Vagina (tissue), 2 donors: ENCODE measurements at regions not wholly inside any gene's neighbourhood (a gene's known extent, or its start where the extent isn't known, plus 50 kb on each side); places are given as distances from the start of the nearest gene placed in this dataset.

ENCODE experiments used
- DNase-seq, 2 donors: peaks; one replicate each; pipeline ENCODE4 v3.0.0-alpha.2; 2017; ENCODE audit errors: extremely low spot score in 2 of 2
- H3K27ac ChIP-seq: fragments of 200-600 bp; sonication (generic); one replicate; pipeline ENCODE4 v1.5.1; 2019
- H3K27me3 ChIP-seq: fragments of 200-600 bp; sonication (generic); one replicate; pipeline ENCODE4 v1.5.1; 2019
- H3K36me3 ChIP-seq, 2 donors: fragments of 200-600 bp; sonication (generic); one replicate each; pipeline ENCODE4 v1.5.1; 2017 to 2019
- H3K4me1 ChIP-seq: fragments of 200-600 bp; sonication (generic); one replicate; pipeline ENCODE4 v1.5.1; 2019
- H3K4me3 ChIP-seq, 2 donors: fragments of 200-600 bp; sonication (generic); 1 replicate in 1 of 2; 2 replicates in 1 of 2; pipeline ENCODE4 v1.5.1; 2016 to 2019
- H3K9me3 ChIP-seq: fragments of 200-600 bp; sonication (generic); one replicate; pipeline ENCODE4 v1.5.1; 2019
- CTCF ChIP-seq, 3 experiments: fragments of 450-650 bp in 2 of 3; fragments of 200-600 bp in 1 of 3; sonication (generic) in 1 of 3; IDR thresholded peaks; one replicate each; pipeline ENCODE4 v1.5.1; 2017 to 2019; ENCODE audit warnings: antibody characterized with exemption in 3 of 3, mild to moderate bottlenecking in 2 of 3, moderate library complexity in 2 of 3
- POLR2A ChIP-seq, 2 donors: fragments of 450-650 bp; IDR thresholded peaks; one replicate each; pipeline ENCODE4 v1.6.1; 2017; ENCODE audit warnings: antibody characterized with exemption in 2 of 2, mild to moderate bottlenecking in 2 of 2, moderate library complexity in 2 of 2
- POLR2AphosphoS5 ChIP-seq, 2 donors: sonication (generic); formaldehyde crosslinking; IDR thresholded peaks; one replicate each; pipeline ENCODE4 v1.9.0; 2017; ENCODE audit warnings: antibody characterized with exemption in 2 of 2, mild to moderate bottlenecking in 2 of 2, low read depth in 1 of 2; ENCODE audit not compliant: insufficient read depth in 1 of 2
- intact Hi-C: fragments of 100-400 bp; cut with DNase I; formaldehyde crosslinking; loops from one replicate; pipeline ENCODE4 v1.15.1; 2023

GRCh38 chr11:127224276-127224675, 223.7 kb upstream of the KIRREL3 start:
- Histone ChIP-seq H3K27me3 (no peaks in the 10 kb centered on the region), H3K36me3 (no peaks in the 10 kb centered on the region), H3K27ac (no peak overlapping the region), H3K4me1 (no peaks in the 10 kb centered on the region), H3K4me3 (no peak overlapping the region), H3K9me3 (no peaks in the 10 kb centered on the region)
- TF ChIP-seq CTCF (IDR thresholded peaks at IDR 0.05) (no peak), POLR2AphosphoS5 (IDR thresholded peaks at IDR 0.05; ENCODE audit: insufficient read depth in 1 of 2, low read depth in 1 of 2) (no peak)
- intact Hi-C loops: no loop called here
- no peak for DNase-seq

- no peaks in the 10 kb centered on the region for H3K36me3 ChIP-seq
- intact Hi-C loops: no loop called here
- no peaks in the 10 kb centered on the region for H3K27me3 ChIP-seq
- no peaks in the 10 kb centered on the region for H3K9me3 ChIP-seq
- TF ChIP-seq CTCF (IDR thresholded peaks at IDR 0.05) (no peak), POLR2AphosphoS5 (IDR thresholded peaks at IDR 0.05; ENCODE audit: insufficient read depth in 1 of 2, low read depth in 1 of 2) (no peak), POLR2A (IDR thresholded peaks at IDR 0.05) (no peak)
- no peaks in the 10 kb centered on the region for H3K4me1 ChIP-seq
- H3K4me3 ChIP-seq: no peak overlapping the region
- no peak for DNase-seq
- no peak overlapping the region for H3K27ac ChIP-seq
These were observed 223.1 kb upstream of the KIRREL3 start for GRCh38 chr11:127223633-127224032.

GRCh38 chr11:127223026-127223425, 222.5 kb upstream of the KIRREL3 start:
- DNase-seq: no peak
- Histone ChIP-seq H3K27me3 (no peaks in the 10 kb centered on the region), H3K4me1 (no peaks in the 10 kb centered on the region), H3K9me3 (no peaks in the 10 kb centered on the region), H3K4me3 (no peak overlapping the region), H3K36me3 (no peaks in the 10 kb centered on the region), H3K27ac (no peak overlapping the region)
- TF ChIP-seq POLR2A (IDR thresholded peaks at IDR 0.05) (no peak), POLR2AphosphoS5 (IDR thresholded peaks at IDR 0.05; ENCODE audit: insufficient read depth in 1 of 2, low read depth in 1 of 2) (no peak), CTCF (IDR thresholded peaks at IDR 0.05) (no peak)
- intact Hi-C loops: no loop called here

- no peak overlapping the region for H3K4me3 ChIP-seq
- no peak for DNase-seq
- intact Hi-C loops: no loop called here
- no peak overlapping the region for H3K27ac ChIP-seq
- H3K9me3 ChIP-seq: no peaks in the 10 kb centered on the region
- no peaks in the 10 kb centered on the region for H3K4me1 ChIP-seq
- H3K36me3 ChIP-seq: no peaks in the 10 kb centered on the region
- TF ChIP-seq CTCF (IDR thresholded peaks at IDR 0.05) (no peak), POLR2AphosphoS5 (IDR thresholded peaks at IDR 0.05; ENCODE audit: insufficient read depth in 1 of 2, low read depth in 1 of 2) (no peak), POLR2A (IDR thresholded peaks at IDR 0.05) (no peak)
- no peaks in the 10 kb centered on the region for H3K27me3 ChIP-seq
These were observed 219.1 kb upstream of the KIRREL3 start for GRCh38 chr11:127219704-127220103.

GRCh38 chr11:127218275-127218608, 217.7 kb upstream of the KIRREL3 start:
- no peaks in the 10 kb centered on the region for H3K4me1 ChIP-seq
- DNase-seq: no peak
- H3K27me3 ChIP-seq: no peaks in the 10 kb centered on the region
- TF ChIP-seq POLR2AphosphoS5 (IDR thresholded peaks at IDR 0.05; ENCODE audit: insufficient read depth in 1 of 2, low read depth in 1 of 2) (no peak), CTCF (IDR thresholded peaks at IDR 0.05) (no peak), POLR2A (IDR thresholded peaks at IDR 0.05) (no peak)
- intact Hi-C loops: no loop called here
- H3K4me3 ChIP-seq: no peak overlapping the region
- H3K9me3 ChIP-seq: no peaks in the 10 kb centered on the region
- no peaks in the 10 kb centered on the region for H3K36me3 ChIP-seq
- no peak overlapping the region for H3K27ac ChIP-seq
